Dendritic cell treated with granulocyte-macrophage colony-stimulating factor and Interleukin-4, amounts not matched to agents 40 ng/mL and 50 ng/mL, for 4 days (primary cell): ENCODE measurements at regions not wholly inside any gene's neighbourhood (a gene's known extent, or its start where the extent isn't known, plus 50 kb on each side); places are given as distances from the start of the nearest gene placed in this dataset.

Experiments used
- H3K27ac Mint-ChIP-seq: one replicate; pipeline ENCODE4 v1.8.0; 2022; ENCODE audit warnings: mild to moderate bottlenecking, mixed read lengths
- H3K27me3 Mint-ChIP-seq: one replicate; pipeline ENCODE4 v1.8.0; 2022; ENCODE audit warnings: mild to moderate bottlenecking, mixed read lengths
- H3K36me3 Mint-ChIP-seq: one replicate; pipeline ENCODE4 v1.8.0; 2022; ENCODE audit warnings: low read depth, mixed read lengths
- H3K4me1 Mint-ChIP-seq: one replicate; pipeline ENCODE4 v1.8.0; 2022; ENCODE audit warnings: low read depth, mixed read lengths
- H3K4me3 Mint-ChIP-seq: one replicate; pipeline ENCODE4 v1.8.0; 2022; ENCODE audit warnings: mild to moderate bottlenecking, moderate library complexity, mixed read lengths
- H3K9me3 Mint-ChIP-seq: one replicate; pipeline ENCODE4 v1.8.0; 2022; ENCODE audit warnings: mixed read lengths
- intact Hi-C: fragments of 100-400 bp; cut with micrococcal nuclease; formaldehyde crosslinking; loops from one replicate; pipeline ENCODE4 v1.15.0; 2022

DNA sequence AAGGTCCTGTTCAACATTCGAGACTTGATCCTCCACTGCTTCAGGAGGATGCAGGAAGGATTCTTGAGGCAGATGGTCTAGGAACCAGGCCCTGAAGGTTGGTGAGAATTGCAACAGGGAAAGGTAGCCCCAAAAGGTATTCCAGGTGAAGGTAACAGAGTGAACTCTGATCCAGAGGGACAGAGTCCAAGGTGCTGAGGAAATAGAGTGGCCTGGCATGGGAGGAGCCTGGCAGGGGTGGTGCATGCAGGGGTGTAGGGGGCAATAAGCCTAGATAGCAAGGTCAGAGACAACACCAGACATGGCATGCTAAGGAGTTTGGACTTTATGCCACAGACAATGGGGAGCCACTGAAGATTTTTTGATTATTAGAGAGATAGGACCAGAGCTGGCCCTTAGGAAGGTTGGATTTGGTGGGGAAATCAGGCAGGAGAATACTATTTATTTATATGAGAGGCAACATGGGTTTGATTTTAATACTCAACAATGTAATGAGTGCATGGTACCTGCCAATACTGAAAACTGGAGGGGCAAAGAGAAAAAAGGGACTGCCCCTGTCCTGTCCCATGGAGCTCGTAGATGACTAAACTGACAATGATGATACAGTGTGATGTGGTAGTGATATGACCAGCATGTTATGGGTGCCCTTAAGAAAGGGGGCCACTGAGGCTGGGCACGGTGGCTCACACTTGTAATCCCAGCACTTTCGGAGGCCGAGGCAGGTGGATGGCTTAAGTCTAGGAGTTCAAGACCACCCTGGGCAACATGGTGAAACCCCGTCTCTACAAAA is 50.5 kb upstream of the TMED10 start:
- Mint-ChIP-seq H3K27ac (peak overlapping the region; percentile 76), H3K4me1 (peaks cover 65% of the 10 kb centered on the region), H3K27me3 (peaks cover 1% of the 10 kb centered on the region), H3K9me3 (no peaks in the 10 kb centered on the region), H3K36me3 (no peaks in the 10 kb centered on the region), H3K4me3 (no peak overlapping the region)
- intact Hi-C loops: no loop called here
